Stimulated activated CD8-positive, alpha-beta memory T cell treated with anti-CD3 and anti-CD28 coated beads, Interleukin-12 subunit alpha, Interleukin-12 subunit beta, amount 100 ng/mL, for 24 hours (primary cell): ENCODE measurements at regions not wholly inside any gene's neighbourhood (a gene's known extent, or its start where the extent isn't known, plus 50 kb on each side); places are given as distances from the start of the nearest gene placed in this dataset.

Experiments
- DNase-seq: peaks from one replicate; pipeline ENCODE4 v3.0.0-alpha.2; 2020; ENCODE audit errors: extremely low read depth

GRCh38 chr11:128407962-128408361, 179.4 kb downstream of the ETS1 start:
- no peak for DNase-seq

- no peak for DNase-seq
Measured at GRCh38 chr11:128405714-128406662, 181.4 kb downstream of the ETS1 start.

- no peak for DNase-seq
Measured at GRCh38 chr11:128405112-128405511, 182.2 kb downstream of the ETS1 start.

- no peak for DNase-seq
Measured at GRCh38 chr11:128404437-128404836, 182.9 kb downstream of the ETS1 start.

GRCh38 chr11:128400382-128401203, 186.8 kb downstream of the ETS1 start:
- no peak for DNase-seq

GRCh38 chr11:128399251-128400121, 187.9 kb downstream of the ETS1 start:
- DNase-seq: no peak

- DNase-seq: no peak
Measured at GRCh38 chr11:128398517-128399250, 188.7 kb downstream of the ETS1 start.

GRCh38 chr11:128397362-128397761, 190.0 kb downstream of the ETS1 start:
- no peak for DNase-seq

- DNase-seq: no peak
Measured at GRCh38 chr11:128394431-128395089, 192.8 kb downstream of the ETS1 start.

- DNase-seq: no peak
Measured at GRCh38 chr11:128392259-128392658, 195.1 kb downstream of the ETS1 start.

- DNase-seq: no peak
Measured at GRCh38 chr11:128391811-128392210, 195.5 kb downstream of the ETS1 start.

GRCh38 chr11:128390246-128390645, 197.1 kb downstream of the ETS1 start:
- no peak for DNase-seq

GRCh38 chr11:128389461-128389976, 197.8 kb downstream of the ETS1 start:
- DNase-seq: no peak

- no peak for DNase-seq
Measured at GRCh38 chr11:128388206-128388815, 199.0 kb downstream of the ETS1 start.

- DNase-seq: no peak
Measured at GRCh38 chr11:128379587-128380580, 207.5 kb downstream of the ETS1 start.

GRCh38 chr11:128375961-128376360, 211.4 kb downstream of the ETS1 start:
- DNase-seq: no peak

GRCh38 chr11:128374026-128374425, 213.3 kb downstream of the ETS1 start:
- DNase-seq: no peak

GRCh38 chr11:128372977-128373376, 214.4 kb downstream of the ETS1 start:
- DNase-seq: no peak

GRCh38 chr11:128367573-128367972, 219.8 kb downstream of the ETS1 start:
- no peak for DNase-seq
